T-helper 9 cell (primary cell): ENCODE measurements at regions not wholly inside any gene's neighbourhood (a gene's known extent, or its start where the extent isn't known, plus 50 kb on each side); places are given as distances from the start of the nearest gene placed in this dataset.
"Not testable (repeated sequence)": the region's sequence is repeated elsewhere in the genome, so short reads cannot be mapped to it uniquely, and the experiment has no call there.

Experiments used
- DNase-seq: peaks from one replicate; pipeline ENCODE4 v3.0.0-alpha.2; 2020

- no peak for DNase-seq
These were observed 66.0 kb downstream of the KBTBD8 start for GRCh38 chr3:67064105-67064504.

- DNase-seq = no peak
These were observed 69.1 kb downstream of the KBTBD8 start for GRCh38 chr3:67067251-67067650.

- not testable (repeated sequence) for DNase-seq
These were observed 74.5 kb downstream of the KBTBD8 start for GRCh38 chr3:67072640-67073039.

GRCh38 chr3:67073812-67074211, 75.7 kb downstream of the KBTBD8 start:
- DNase-seq = no peak

- DNase-seq = no peak
These were observed 77.2 kb downstream of the KBTBD8 start for GRCh38 chr3:67075295-67075694.

GRCh38 chr3:67076607-67077006, 78.5 kb downstream of the KBTBD8 start:
- no peak for DNase-seq

GRCh38 chr3:67077656-67078055, 79.5 kb downstream of the KBTBD8 start:
- no peak for DNase-seq

- DNase-seq = no peak
These were observed 84.5 kb downstream of the KBTBD8 start for GRCh38 chr3:67082533-67083024.

- peak; percentile 10 for DNase-seq
These were observed 85.2 kb downstream of the KBTBD8 start for GRCh38 chr3:67083277-67083676.

GRCh38 chr3:67087788-67088187, 89.7 kb downstream of the KBTBD8 start:
- DNase-seq = no peak

GRCh38 chr3:67090474-67090873, 92.4 kb downstream of the KBTBD8 start:
- DNase-seq = no peak

GRCh38 chr3:67093305-67093704, 95.2 kb downstream of the KBTBD8 start:
- no peak for DNase-seq

- DNase-seq = no peak
These were observed 96.1 kb downstream of the KBTBD8 start for GRCh38 chr3:67094167-67094566.

- no peak for DNase-seq
These were observed 96.7 kb downstream of the KBTBD8 start for GRCh38 chr3:67094774-67095173.

GRCh38 chr3:67104388-67104787, 106.3 kb downstream of the KBTBD8 start:
- no peak for DNase-seq

- no peak for DNase-seq
These were observed 108.8 kb downstream of the KBTBD8 start for GRCh38 chr3:67106874-67107273.

- DNase-seq = no peak
These were observed 111.6 kb downstream of the KBTBD8 start for GRCh38 chr3:67109651-67110204.

- DNase-seq = peak; percentile 58
These were observed 115.8 kb downstream of the KBTBD8 start for GRCh38 chr3:67113802-67114407.

- DNase-seq = no peak
These were observed 120.0 kb downstream of the KBTBD8 start for GRCh38 chr3:67118122-67118521.

GRCh38 chr3:67118635-67119034, 120.5 kb downstream of the KBTBD8 start:
- DNase-seq = no peak

GRCh38 chr3:67123914-67124313, 125.8 kb downstream of the KBTBD8 start:
- no peak for DNase-seq

GRCh38 chr3:67127254-67127653, 129.1 kb downstream of the KBTBD8 start:
- DNase-seq = no peak

- DNase-seq = no peak
These were observed 144.3 kb downstream of the KBTBD8 start for GRCh38 chr3:67142432-67142831.

GRCh38 chr3:67145738-67146137, 147.6 kb downstream of the KBTBD8 start:
- no peak for DNase-seq

- DNase-seq = no peak
These were observed 156.3 kb downstream of the KBTBD8 start for GRCh38 chr3:67154429-67154828.
